Keratinocyte (primary cell): ENCODE measurements at regions not wholly inside any gene's neighbourhood (a gene's known extent, or its start where the extent isn't known, plus 50 kb on each side); places are given as distances from the start of the nearest gene placed in this dataset.

Experiments used
- CTCF ChIP-seq, 3 experiments: IDR thresholded peaks in 1 of 3; conservative IDR thresholded peaks in 1 of 3; optimal IDR thresholded peaks in 1 of 3; 2 replicates in 2 of 3; 3 replicates in 1 of 3; pipeline versions ENCODE3 to v1.5.1; 2011; ENCODE audit warnings: low read length in 3 of 3, mild to moderate bottlenecking in 3 of 3, moderate library complexity in 2 of 3, control low read depth in 1 of 3, inconsistent platforms in 1 of 3; ENCODE audit not compliant: insufficient read depth in 2 of 3; ENCODE audit errors: extremely low read depth in 1 of 3
- EZH2 ChIP-seq: IDR thresholded peaks from one replicate; pipeline ENCODE4 v1.6.1; 2012; ENCODE audit warnings: inconsistent platforms, mild to moderate bottlenecking, low read length, moderate library complexity

GRCh38 chr14:26332966-26333365 lies 264.9 kb downstream of the NOVA1 start:
- TF ChIP-seq CTCF (optimal IDR thresholded peaks at IDR 0.05 in 1 of 3, IDR thresholded peaks at IDR 0.05 in 1 of 3, conservative IDR thresholded peaks at IDR 0.05 in 1 of 3; ENCODE audit: extremely low read depth in 1 of 3, insufficient read depth in 2 of 3, low read length in 3 of 3) (no peak), EZH2 (no peak)
